ENCODE measurements at regions not wholly inside any gene's neighbourhood (a gene's known extent, or its start where the extent isn't known, plus 50 kb on each side); places are given as distances from the start of the nearest gene placed in this dataset.

GRCh38 chr2:35708411-35708923 is 647.1 kb upstream of the CRIM1 start:
- Histone ChIP-seq H2BK15ac (ENCODE audit: low read length) (no peak overlapping the region), H3K9ac (replicated peaks in 1 of 4; ENCODE audit: extremely low read depth in 1 of 4, low read depth in 3 of 4, low read length in 3 of 4) (no peak overlapping the region), H4K8ac (ENCODE audit: extremely low read depth, insufficient read depth, low read length) (no peak overlapping the region), H3K27me3 (replicated peaks in 1 of 4; ENCODE audit: control insufficient read depth in 3 of 4, extremely low read depth in 1 of 4, insufficient read depth in 3 of 4, low read length in 3 of 4) (no peaks in the 10 kb centered on the region), H3K27ac (ENCODE audit: low read depth, low read length) (no peak overlapping the region), H3K4me1 (replicated peaks in 1 of 4; ENCODE audit: control insufficient read depth in 3 of 4, insufficient read depth in 4 of 4, low read length in 3 of 4) (no peaks in the 10 kb centered on the region), H3K4me2 (ENCODE audit: insufficient read depth in 1 of 2, low read depth in 2 of 2, low read length in 2 of 2) (no peak overlapping the region), H4K20me1 (replicated peaks in 1 of 2; ENCODE audit: control insufficient read depth in 1 of 2, insufficient read depth in 2 of 2, low read length in 2 of 2) (no peaks in the 10 kb centered on the region), H3K79me2 (ENCODE audit: control insufficient read depth in 1 of 2, insufficient read depth in 2 of 2, low read length in 2 of 2) (no peaks in the 10 kb centered on the region), H3K4ac (replicated peaks; ENCODE audit: insufficient read length, low read depth, low read length) (no peak overlapping the region), H3K56ac (replicated peaks; ENCODE audit: insufficient read length, low read depth, low read length) (no peak overlapping the region), H3K79me1 (ENCODE audit: low read depth, low read length) (no peaks in the 10 kb centered on the region), H3K14ac (ENCODE audit: insufficient read length) (no peak overlapping the region), H3K36me3 (ENCODE audit: control insufficient read depth in 2 of 4, insufficient read depth in 4 of 4, low read length in 3 of 4) (no peaks in the 10 kb centered on the region), H2BK5ac (ENCODE audit: low read depth, low read length) (no peak overlapping the region), H2AFZ (ENCODE audit: low read length) (no peak overlapping the region), H3K23me2 (ENCODE audit: low read depth, low read length) (no peaks in the 10 kb centered on the region), H2AK5ac (ENCODE audit: low read depth, low read length) (no peak overlapping the region), H3K9me3 (ENCODE audit: insufficient read depth in 2 of 2, low read depth in 1 of 2, low read length in 1 of 2) (no peaks in the 10 kb centered on the region), H2BK12ac (ENCODE audit: low read depth, low read length) (no peak overlapping the region), H2BK120ac (replicated peaks; ENCODE audit: low read depth, low read length) (no peak overlapping the region), H4K5ac (ENCODE audit: insufficient read length, low read depth, low read length) (no peak overlapping the region), H3K18ac (ENCODE audit: extremely low read depth, low read length) (no peak overlapping the region), H3K23ac (ENCODE audit: insufficient read length) (no peak overlapping the region), H2BK20ac (ENCODE audit: low read length) (no peak overlapping the region), H4K91ac (replicated peaks; ENCODE audit: insufficient read length, low read length) (no peak overlapping the region), H3K4me3 (ENCODE audit: extremely low read depth in 1 of 4, insufficient read depth in 2 of 4, low read depth in 3 of 4, low read length in 4 of 4) (no peak overlapping the region)
- ChIA-PET POLR2A (ENCODE audit: partially characterized antibody) (no interaction called here), CTCF (ENCODE audit: partially characterized antibody) (no interaction called here)
- TF ChIP-seq SP4 (IDR thresholded peaks at IDR 0.05; ENCODE audit: low read length) (no peak), ATF3 (IDR thresholded peaks at IDR 0.05; ENCODE audit: insufficient read depth, low read depth, low read length) (no peak), ZNF274 (IDR thresholded peaks at IDR 0.05; ENCODE audit: borderline replicate concordance, extremely low read depth, low read length) (no peak), CHD2 (IDR thresholded peaks at IDR 0.05; ENCODE audit: low read length) (no peak), RBBP5 (IDR thresholded peaks at IDR 0.05; ENCODE audit: borderline replicate concordance, low read depth, low read length) (no peak), NRF1 (IDR thresholded peaks at IDR 0.05; ENCODE audit: low read depth, low read length) (no peak), KDM5A (IDR thresholded peaks at IDR 0.05; ENCODE audit: low read length) (no peak), GTF2F1 (IDR thresholded peaks at IDR 0.05; ENCODE audit: borderline replicate concordance, low read depth, low read length) (no peak), CREB1 (IDR thresholded peaks at IDR 0.05) (no peak), KDM4A (IDR thresholded peaks at IDR 0.05; ENCODE audit: low read depth, low read length, severe bottlenecking) (no peak)
- DNase-seq (ENCODE audit: low read depth in 1 of 2, low spot score in 2 of 2), result no peak
- 97% methylated on average over 2 of the region's 2 CpGs; no CpG with 5 or more reads in 1 of the 2 experiments for WGBS, 2 experiments (ENCODE audit: extremely low coverage in 1 of 2, insufficient coverage in 1 of 2, insufficient read length in 1 of 2, insufficient replicate concordance in 2 of 2, low coverage in 1 of 2, low lambda C conversion rate in 2 of 2, missing lambda C conversion rate in 1 of 2)
- no peak for FAIRE-seq

All from H1 (cell line).